Stimulated activated effector memory CD8-positive, alpha-beta T cell treated with anti-CD3 and anti-CD28 coated beads, Interleukin-12 subunit alpha, Interleukin-12 subunit beta, amount 100 ng/mL, for 72 hours (primary cell): ENCODE measurements at regions not wholly inside any gene's neighbourhood (a gene's known extent, or its start where the extent isn't known, plus 50 kb on each side); places are given as distances from the start of the nearest gene placed in this dataset.
A peak's percentile ranks its signal among the peaks of the same experiment; 100 is the strongest.
"Not testable (repeated sequence)": the region's sequence is repeated elsewhere in the genome, so short reads cannot be mapped to it uniquely, and the experiment has no call there.

Source experiments
- ATAC-seq: fragments of 150-1000 bp; cut with Tn5 transposase; 2 replicates; pipeline ENCODE4 v1.10.0; 2021
- DNase-seq, 2 donors: peaks; one replicate each; pipeline ENCODE4 v3.0.0; 2021 to 2022; ENCODE audit warnings: low spot score in 2 of 2
- H3K27ac Mint-ChIP-seq: one replicate; pipeline ENCODE4 v1.8.0; 2022; ENCODE audit warnings: mild to moderate bottlenecking, mixed read lengths
- H3K36me3 Mint-ChIP-seq: one replicate; pipeline ENCODE4 v1.8.0; 2022; ENCODE audit warnings: mild to moderate bottlenecking, mixed read lengths
- H3K4me1 Mint-ChIP-seq: one replicate; pipeline ENCODE4 v1.8.0; 2022; ENCODE audit warnings: mixed read lengths
- H3K4me3 Mint-ChIP-seq: one replicate; pipeline ENCODE4 v1.8.0; 2022; ENCODE audit warnings: mild to moderate bottlenecking, mixed read lengths
- H3K9me3 Mint-ChIP-seq: one replicate; pipeline ENCODE4 v1.8.0; 2022; ENCODE audit warnings: mixed read lengths

- no peak for DNase-seq
- no peaks in the 10 kb centered on the region for H3K36me3 Mint-ChIP-seq
- no peak for ATAC-seq
Measured at GRCh38 chr13:82224806-82225205, 1657.5 kb downstream of the SLITRK1 start.

GRCh38 chr13:82221621-82222020 is 1660.7 kb downstream of the SLITRK1 start:
- H3K4me3 Mint-ChIP-seq: no peak overlapping the region
- H3K4me1 Mint-ChIP-seq: no peaks in the 10 kb centered on the region
- H3K27ac Mint-ChIP-seq: no peak overlapping the region
- no peaks in the 10 kb centered on the region for H3K36me3 Mint-ChIP-seq
- peaks cover 12% of the 10 kb centered on the region for H3K9me3 Mint-ChIP-seq
- DNase-seq (no peak), ATAC-seq (no peak)

More at GRCh38 chr13:82224806-82225205, 1657.5 kb downstream of the SLITRK1 start:
- Mint-ChIP-seq H3K4me3 (no peak overlapping the region), H3K4me1 (no peaks in the 10 kb centered on the region), H3K27ac (no peak overlapping the region), H3K9me3 (peaks cover 12% of the 10 kb centered on the region)

DNA sequence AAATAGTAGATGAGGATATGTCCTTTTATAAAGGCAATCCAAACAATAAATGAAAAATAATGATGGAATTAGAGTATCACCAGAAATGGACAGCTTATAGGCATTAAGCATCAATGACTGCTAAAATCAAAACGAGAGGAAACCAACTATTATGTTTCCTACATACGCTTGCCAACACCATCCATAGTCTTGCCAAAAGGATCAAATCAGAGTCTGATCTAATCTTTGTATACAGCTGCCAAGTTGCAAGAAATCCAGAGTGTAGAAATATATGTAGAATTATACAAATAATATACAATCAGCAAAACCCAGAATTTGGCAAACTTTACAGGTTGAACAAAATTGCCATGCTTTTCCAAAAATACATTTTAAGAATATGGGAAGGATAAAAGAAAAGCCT is 1661.6 kb downstream of the SLITRK1 start:
- ATAC-seq (no peak), DNase-seq (no peak)
- Mint-ChIP-seq H3K4me3 (no peak overlapping the region), H3K9me3 (peaks cover 13% of the 10 kb centered on the region), H3K27ac (no peak overlapping the region), H3K36me3 (no peaks in the 10 kb centered on the region), H3K4me1 (no peaks in the 10 kb centered on the region)

- Mint-ChIP-seq H3K4me3 (no peak overlapping the region), H3K27ac (no peak overlapping the region)
- no peak for DNase-seq
Measured at GRCh38 chr13:82216165-82216564, 1666.1 kb downstream of the SLITRK1 start.

GRCh38 chr13:82214341-82214740 is 1667.9 kb downstream of the SLITRK1 start:
- peaks cover 11% of the 10 kb centered on the region for H3K9me3 Mint-ChIP-seq
- H3K36me3 Mint-ChIP-seq: no peaks in the 10 kb centered on the region
- ATAC-seq: no peak
- H3K4me3 Mint-ChIP-seq: no peak overlapping the region
- H3K27ac Mint-ChIP-seq: no peak overlapping the region
- no peaks in the 10 kb centered on the region for H3K4me1 Mint-ChIP-seq
- DNase-seq: no peak

More at GRCh38 chr13:82216165-82216564, 1666.1 kb downstream of the SLITRK1 start:
- peaks cover 12% of the 10 kb centered on the region for H3K9me3 Mint-ChIP-seq
- ATAC-seq: no peak
- H3K4me1 Mint-ChIP-seq: no peaks in the 10 kb centered on the region
- no peaks in the 10 kb centered on the region for H3K36me3 Mint-ChIP-seq

GRCh38 chr13:82206241-82206640 is 1676.0 kb downstream of the SLITRK1 start:
- Mint-ChIP-seq H3K36me3 (no peaks in the 10 kb centered on the region), H3K9me3 (peaks cover 3% of the 10 kb centered on the region), H3K27ac (no peak overlapping the region), H3K4me1 (no peaks in the 10 kb centered on the region), H3K4me3 (no peak overlapping the region)
- no peak for DNase-seq
- peak; percentile 28 for ATAC-seq

GRCh38 chr13:82202398-82202797 is 1679.9 kb downstream of the SLITRK1 start:
- H3K36me3 Mint-ChIP-seq: no peaks in the 10 kb centered on the region
- ATAC-seq (no peak), DNase-seq (no peak)
- no peak overlapping the region for H3K4me3 Mint-ChIP-seq
- H3K4me1 Mint-ChIP-seq: no peaks in the 10 kb centered on the region
- H3K9me3 Mint-ChIP-seq: peaks cover 8% of the 10 kb centered on the region
- no peak overlapping the region for H3K27ac Mint-ChIP-seq

DNA sequence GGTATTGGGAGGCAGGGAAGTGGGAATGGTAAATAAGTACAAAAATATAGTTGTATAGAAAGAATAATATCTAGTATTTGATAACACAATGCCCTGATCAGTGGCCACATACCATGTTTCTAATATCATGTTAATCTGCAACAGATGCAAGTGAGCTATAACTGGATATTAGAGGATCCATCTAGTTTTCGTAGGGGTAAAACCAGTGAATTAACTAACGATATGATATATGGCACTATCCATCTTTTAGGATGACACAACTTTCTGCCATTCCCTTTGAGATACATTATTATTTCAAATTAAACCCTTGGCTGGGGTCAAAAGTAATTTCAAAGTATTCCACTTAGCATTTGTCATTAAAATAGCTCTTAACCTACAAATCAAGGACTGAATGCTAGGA is 1686.2 kb downstream of the SLITRK1 start:
- DNase-seq: no peak
- ATAC-seq: no peak
- Mint-ChIP-seq H3K9me3 (peaks cover 10% of the 10 kb centered on the region), H3K4me1 (no peaks in the 10 kb centered on the region), H3K36me3 (no peaks in the 10 kb centered on the region), H3K4me3 (no peak overlapping the region), H3K27ac (no peak overlapping the region)

DNA sequence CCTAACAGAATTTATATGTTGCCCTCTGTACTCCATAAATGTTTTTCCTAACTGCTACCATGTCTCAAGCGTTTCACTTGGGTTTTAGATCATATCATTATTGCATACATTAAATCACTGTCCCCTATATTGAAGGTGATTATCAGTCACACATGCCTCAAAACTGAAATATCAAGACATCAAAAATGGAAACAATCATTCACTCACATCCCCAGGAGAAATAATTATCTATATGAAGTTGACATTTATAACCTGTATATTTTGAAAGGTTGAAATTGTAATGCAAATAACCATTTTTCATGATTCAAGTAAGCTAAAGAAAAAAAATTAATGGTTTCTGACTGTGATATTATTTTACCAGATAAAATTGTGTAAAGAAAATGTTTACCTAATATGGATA is 1695.0 kb downstream of the SLITRK1 start:
- no peak for ATAC-seq

DNA sequence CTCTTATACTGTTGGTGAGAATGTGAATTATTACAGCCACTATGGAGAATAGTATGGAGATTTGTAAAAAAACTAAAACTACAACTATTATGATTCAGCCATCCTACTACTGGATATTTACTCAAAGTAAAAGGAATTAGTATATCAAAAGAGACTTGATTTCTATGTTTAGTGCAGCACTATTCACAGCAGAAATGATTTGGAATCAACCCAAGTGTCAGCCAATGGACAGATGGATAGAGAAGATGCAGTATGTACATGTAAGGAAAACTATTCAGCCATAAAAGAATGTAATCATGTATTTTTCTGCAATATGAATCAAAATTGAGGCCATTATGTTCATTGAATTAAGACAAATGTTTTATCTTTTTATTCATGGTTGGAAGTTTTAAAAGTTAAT is 1705.5 kb downstream of the SLITRK1 start:
- no peaks in the 10 kb centered on the region for H3K36me3 Mint-ChIP-seq
- DNase-seq (no peak), ATAC-seq (no peak)
- no peak overlapping the region for H3K27ac Mint-ChIP-seq
- H3K4me3 Mint-ChIP-seq: no peak overlapping the region
- no peaks in the 10 kb centered on the region for H3K4me1 Mint-ChIP-seq
- H3K9me3 Mint-ChIP-seq: peaks cover 11% of the 10 kb centered on the region

More for the DNA sequence above, 1695.0 kb downstream of the SLITRK1 start:
- H3K4me3 Mint-ChIP-seq: no peak overlapping the region
- H3K27ac Mint-ChIP-seq: no peak overlapping the region
- no peaks in the 10 kb centered on the region for H3K4me1 Mint-ChIP-seq
- no peaks in the 10 kb centered on the region for H3K36me3 Mint-ChIP-seq
- peaks cover 12% of the 10 kb centered on the region for H3K9me3 Mint-ChIP-seq
- DNase-seq: no peak

DNA sequence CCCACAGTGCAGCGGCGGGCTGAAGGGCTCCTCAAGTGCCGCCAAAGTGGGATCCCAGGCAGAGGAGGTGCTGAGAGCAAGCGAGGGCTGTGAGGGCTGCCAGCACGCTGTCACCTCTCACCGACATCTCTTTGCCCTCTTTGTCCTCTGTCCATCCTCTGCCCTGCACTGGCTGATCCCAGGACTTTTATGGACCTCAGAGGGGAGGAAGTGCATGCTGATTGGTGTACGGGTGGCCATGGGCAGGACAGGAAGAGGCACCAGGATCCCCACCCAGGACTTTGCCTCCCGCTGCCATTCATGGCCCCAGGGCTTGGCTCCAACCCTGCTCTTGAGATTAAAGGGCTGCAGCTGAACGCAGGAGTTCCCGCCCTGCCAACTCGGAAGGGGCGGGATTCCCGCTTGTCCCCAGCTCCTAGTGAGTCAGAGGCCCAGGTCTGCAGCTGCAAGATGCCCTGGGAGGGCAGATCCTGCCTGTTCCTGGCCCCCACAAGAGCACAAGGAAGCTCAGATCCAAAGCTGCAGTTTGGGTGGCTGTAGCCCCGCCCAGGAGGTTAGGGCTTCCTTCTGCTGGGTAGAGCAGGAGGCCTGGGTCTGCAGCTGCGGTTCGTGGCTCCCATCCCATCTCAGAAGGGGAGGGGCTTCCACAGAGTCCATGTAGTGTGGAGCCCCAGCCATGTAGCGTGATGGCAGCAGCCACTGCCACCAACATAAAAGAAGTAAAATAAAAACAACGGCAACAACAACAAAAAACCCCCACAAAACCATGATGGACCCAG is 1716.7 kb downstream of the SLITRK1 start:
- H3K4me3 Mint-ChIP-seq: no peak overlapping the region
- H3K4me1 Mint-ChIP-seq: no peaks in the 10 kb centered on the region
- peaks cover 27% of the 10 kb centered on the region for H3K9me3 Mint-ChIP-seq
- no peaks in the 10 kb centered on the region for H3K36me3 Mint-ChIP-seq
- no peak for ATAC-seq
- H3K27ac Mint-ChIP-seq: no peak overlapping the region
- DNase-seq: no peak

DNA sequence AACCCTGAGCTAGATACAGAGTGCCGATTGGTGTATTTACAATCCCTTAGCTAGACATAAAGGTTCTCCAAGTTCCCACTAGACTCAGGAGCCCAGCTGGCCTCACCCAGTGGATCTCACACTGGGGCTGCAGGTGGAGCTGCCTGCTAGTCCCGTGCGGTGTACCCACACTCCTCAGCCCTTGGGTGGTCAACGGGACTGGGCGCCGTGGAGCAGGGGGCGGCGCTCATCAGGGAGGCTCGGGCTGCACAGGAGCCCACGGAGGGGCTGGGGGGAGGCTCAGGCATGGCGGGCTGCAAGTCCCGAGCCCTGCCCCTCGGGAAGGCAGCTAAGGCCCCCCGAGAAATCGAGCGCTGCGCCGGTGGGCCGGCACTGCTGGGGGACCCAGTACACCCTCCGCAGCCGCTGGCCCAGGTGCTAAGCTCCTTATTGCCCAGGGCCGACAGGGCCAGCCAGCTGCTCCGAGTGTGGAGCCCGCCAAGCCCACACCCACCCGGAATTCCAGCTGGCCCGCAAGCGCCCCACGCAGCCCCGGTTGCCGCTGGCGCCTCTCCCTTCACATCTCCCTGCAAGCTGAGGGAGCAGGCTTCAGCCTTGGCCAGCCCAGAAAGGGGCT is 1717.4 kb downstream of the SLITRK1 start:
- not testable (repeated sequence) for DNase-seq, H3K4me3 Mint-ChIP-seq, ATAC-seq, H3K36me3 Mint-ChIP-seq, H3K4me1 Mint-ChIP-seq, H3K27ac Mint-ChIP-seq
- H3K9me3 Mint-ChIP-seq: peaks cover 22% of the 10 kb centered on the region

GRCh38 chr13:82147526-82147925 is 1734.7 kb downstream of the SLITRK1 start:
- DNase-seq (no peak), ATAC-seq (no peak)
- Mint-ChIP-seq H3K4me1 (no peaks in the 10 kb centered on the region), H3K9me3 (peaks cover 15% of the 10 kb centered on the region), H3K4me3 (no peak overlapping the region), H3K36me3 (no peaks in the 10 kb centered on the region), H3K27ac (no peak overlapping the region)

DNA sequence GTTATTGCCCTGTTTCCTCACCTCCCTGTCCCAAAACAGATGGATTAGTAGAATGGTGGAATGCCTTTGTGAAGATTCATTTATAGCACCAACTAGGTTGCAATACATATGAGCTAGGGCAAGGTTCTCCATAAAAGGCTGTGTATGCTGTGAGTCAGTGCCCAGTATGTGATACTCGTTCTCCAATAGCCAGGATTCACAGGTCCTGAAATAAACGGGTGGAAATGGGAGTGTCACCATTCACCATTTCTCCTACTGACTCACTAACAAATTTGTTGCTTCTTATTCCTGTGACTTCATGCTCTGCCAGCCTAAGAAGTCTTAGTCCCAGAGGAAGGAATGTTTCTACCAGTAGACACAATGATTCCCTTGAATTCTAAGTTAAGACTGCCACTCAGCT is 1745.4 kb downstream of the SLITRK1 start:
- H3K27ac Mint-ChIP-seq: no peak overlapping the region
- DNase-seq: no peak
- peaks cover 6% of the 10 kb centered on the region for H3K9me3 Mint-ChIP-seq
- H3K4me1 Mint-ChIP-seq: no peaks in the 10 kb centered on the region
- no peaks in the 10 kb centered on the region for H3K36me3 Mint-ChIP-seq
- ATAC-seq: no peak
- no peak overlapping the region for H3K4me3 Mint-ChIP-seq

DNA sequence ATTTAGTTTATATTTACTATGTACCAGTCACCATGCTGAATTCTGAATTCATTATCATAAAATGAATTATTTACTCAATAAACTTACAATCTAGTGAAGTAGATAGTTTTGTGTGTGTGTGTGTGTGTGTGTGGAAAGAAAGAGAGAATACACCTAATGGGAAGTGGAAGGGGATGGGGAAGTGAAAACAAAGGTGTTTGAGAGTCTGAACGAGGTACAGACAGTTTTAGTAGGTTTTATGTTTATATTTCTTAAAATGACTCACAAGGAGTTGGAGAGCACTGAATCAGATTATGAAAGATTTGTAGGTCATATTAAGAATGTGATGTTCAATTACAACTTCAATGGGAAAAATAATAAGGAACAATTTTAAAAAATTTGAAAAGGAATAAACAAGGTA is 1753.0 kb downstream of the SLITRK1 start:
- ATAC-seq: no peak
- Mint-ChIP-seq H3K4me3 (no peak overlapping the region), H3K27ac (no peak overlapping the region), H3K36me3 (no peaks in the 10 kb centered on the region), H3K4me1 (no peaks in the 10 kb centered on the region), H3K9me3 (peaks cover 9% of the 10 kb centered on the region)
- DNase-seq: no peak

GRCh38 chr13:82118589-82118988 is 1763.7 kb downstream of the SLITRK1 start:
- ATAC-seq (no peak), DNase-seq (no peak)
- Mint-ChIP-seq H3K36me3 (no peaks in the 10 kb centered on the region), H3K4me1 (no peaks in the 10 kb centered on the region), H3K9me3 (peaks cover 17% of the 10 kb centered on the region), H3K27ac (no peak overlapping the region), H3K4me3 (no peak overlapping the region)
